K562 (cell line): ENCODE measurements at regions not wholly inside any gene's neighbourhood (a gene's known extent, or its start where the extent isn't known, plus 50 kb on each side); places are given as distances from the start of the nearest gene placed in this dataset.

Experiments used
- HNRNPK ChIP-seq: fragments of 200-400 bp; formaldehyde crosslinking; IDR thresholded peaks from one replicate; pipeline ENCODE4 v1.6.1; 2018; ENCODE audit warnings: mild to moderate bottlenecking, low read depth, low read length; ENCODE audit not compliant: poor library complexity, severe bottlenecking
- MLX ChIP-seq, 2 experiments: fragments of 450-650 bp in 1 of 2; sonication (generic) in 1 of 2; formaldehyde crosslinking; conservative IDR thresholded peaks; 2 replicates each; pipeline versions ENCODE4 v1.4.0 to v1.8.1; 2020 to 2022; ENCODE audit warnings: mild to moderate bottlenecking in 1 of 2, missing genetic modification reagents in 1 of 2
- POLR2A ChIP-seq: fragments of 450-650 bp; conservative IDR thresholded peaks from 2 replicates; pipeline ENCODE4 v1.6.1; 2016

GRCh38 chr6:156053626-156054025, 598.0 kb upstream of the NOX3 start:
- TF ChIP-seq POLR2A: no peak
- no peak for TF ChIP-seq MLX (CRISPR knock-in tag; conservative IDR thresholded peaks at IDR 0.05)
- TF ChIP-seq HNRNPK: no peak
